HUDEP-2 (cell line): ENCODE measurements at regions not wholly inside any gene's neighbourhood (a gene's known extent, or its start where the extent isn't known, plus 50 kb on each side); places are given as distances from the start of the nearest gene placed in this dataset.
"Not testable (repeated sequence)": the region's sequence is repeated elsewhere in the genome, so short reads cannot be mapped to it uniquely, and the experiment has no call there.

Experiments used
- DNase-seq, 76 experiments: peaks; one replicate each; lab custom pipeline; 2025; ENCODE audit not compliant: unreplicated experiment in 76 of 76; lab: John Stamatoyannopoulos, UW

GRCh38 chr15:55126111-55126510 lies 70.6 kb downstream of the RSL24D1 start:
- no peak for DNase-seq

- no peak for DNase-seq
Observed at GRCh38 chr15:55124616-55125015, 72.1 kb downstream of the RSL24D1 start.

GRCh38 chr15:55118344-55118870 lies 78.3 kb downstream of the RSL24D1 start:
- no peak for DNase-seq

DNA sequence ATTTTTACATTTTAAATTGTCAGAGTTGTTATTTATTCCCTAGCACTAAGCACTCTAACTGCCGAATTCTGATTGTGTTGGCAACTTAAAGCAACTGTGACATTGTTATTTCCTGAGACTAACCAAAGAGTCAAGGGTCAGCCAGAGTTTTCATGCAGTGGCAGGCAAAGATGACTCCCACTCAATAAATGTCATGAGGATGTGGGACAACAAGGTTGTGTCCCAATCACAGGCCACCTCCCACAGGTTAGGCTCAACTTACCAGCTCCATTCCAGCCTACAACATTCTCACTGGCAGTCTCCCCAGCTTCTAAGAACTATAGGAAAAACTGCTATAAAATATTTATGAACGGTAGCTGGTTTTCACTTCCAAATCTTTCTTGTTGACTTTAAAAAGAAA lies 80.1 kb downstream of the RSL24D1 start:
- no peak for DNase-seq

- DNase-seq, result no peak
Observed at GRCh38 chr15:55113736-55114135, 83.0 kb downstream of the RSL24D1 start.

GRCh38 chr15:55112706-55113105 lies 84.0 kb downstream of the RSL24D1 start:
- no peak for DNase-seq

DNA sequence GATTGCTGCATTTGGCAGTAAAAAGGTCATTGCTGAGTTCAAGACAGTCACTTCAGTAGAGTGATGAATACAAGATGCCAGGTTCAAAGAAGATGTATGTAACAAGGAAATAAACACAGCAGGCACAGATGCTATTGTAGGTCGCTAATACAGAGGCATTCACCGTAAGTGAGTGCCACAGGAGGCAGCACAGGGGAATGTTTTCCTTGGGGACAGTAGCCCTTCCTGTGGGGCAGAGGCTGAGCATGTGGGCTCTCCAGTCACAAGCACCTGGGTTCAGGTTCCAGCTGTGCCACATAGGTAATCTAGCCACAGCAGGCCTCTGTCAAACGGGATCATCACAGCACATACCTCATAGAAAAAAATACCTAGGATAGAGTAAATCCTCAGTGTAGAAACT lies 86.3 kb downstream of the RSL24D1 start:
- DNase-seq, result no peak

GRCh38 chr15:55108858-55109518 lies 87.8 kb downstream of the RSL24D1 start:
- DNase-seq, result peak in 48 of 76 experiments; percentile 3 to 62 (median 32)

- no peak for DNase-seq
Observed at GRCh38 chr15:55108448-55108847, 88.3 kb downstream of the RSL24D1 start.

DNA sequence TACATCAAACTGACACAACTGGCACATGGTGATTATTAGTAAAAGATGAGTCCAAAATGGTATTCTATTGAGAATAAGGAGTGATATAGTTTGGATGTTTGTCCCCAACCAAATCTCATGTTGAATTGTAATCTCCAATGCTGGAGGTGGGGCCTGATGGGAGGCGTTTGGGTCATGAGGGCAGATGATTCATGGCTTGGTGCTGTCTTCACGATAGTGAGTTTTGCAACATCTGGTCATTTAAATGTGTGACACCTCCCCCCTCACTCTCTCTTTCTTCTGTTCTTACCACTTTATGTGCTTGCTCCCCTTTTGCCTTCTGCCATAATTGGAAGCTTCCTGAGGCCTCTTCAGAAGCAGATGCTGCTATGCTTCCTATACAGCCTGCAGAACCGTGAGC lies 90.6 kb downstream of the RSL24D1 start:
- no peak for DNase-seq

- no peak for DNase-seq
Observed at GRCh38 chr15:55094136-55094535, 102.6 kb downstream of the RSL24D1 start.

DNA sequence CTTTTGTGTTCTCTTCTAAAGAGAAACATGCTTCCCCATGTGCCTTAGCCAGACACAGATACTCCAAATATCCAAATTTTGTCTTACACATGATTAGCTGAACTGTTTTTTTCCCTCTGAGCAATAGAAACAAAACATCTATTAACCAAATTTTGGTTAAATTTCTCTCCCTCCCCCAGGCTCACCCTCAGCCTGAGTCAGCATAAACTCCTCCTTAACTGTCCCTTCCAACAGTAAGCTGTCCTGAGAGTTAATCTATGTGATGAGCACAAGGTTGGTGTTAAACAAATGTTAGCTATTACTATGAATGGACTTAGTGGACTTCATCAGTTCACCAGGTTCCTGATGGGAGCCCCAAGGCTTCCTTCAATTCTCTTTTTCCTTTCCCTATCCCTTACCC lies 108.5 kb downstream of the RSL24D1 start:
- no peak for DNase-seq

GRCh38 chr15:55084673-55085072 lies 112.1 kb downstream of the RSL24D1 start:
- no peak for DNase-seq

DNA sequence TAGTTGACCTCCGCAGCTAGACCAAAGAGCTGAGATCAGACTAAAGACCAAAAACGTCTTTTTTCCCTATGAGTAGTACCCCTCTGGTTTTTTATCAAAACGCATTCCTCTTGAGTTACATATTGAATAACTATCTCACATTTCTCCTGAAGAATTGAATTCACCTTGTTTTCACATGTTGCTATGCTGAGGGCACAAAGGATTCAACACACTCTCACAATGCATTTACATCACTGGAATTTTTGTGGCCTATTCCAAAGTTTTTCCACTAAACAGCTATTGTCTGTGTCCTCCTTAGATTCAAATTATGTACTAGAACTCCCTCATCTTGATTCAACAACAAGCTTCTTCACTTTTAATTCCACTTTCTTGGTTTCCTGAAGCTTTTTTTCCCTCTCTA lies 112.5 kb downstream of the RSL24D1 start:
- DNase-seq, result no peak

- not testable (repeated sequence) for DNase-seq
Observed at GRCh38 chr15:55077052-55077451, 119.7 kb downstream of the RSL24D1 start.

DNA sequence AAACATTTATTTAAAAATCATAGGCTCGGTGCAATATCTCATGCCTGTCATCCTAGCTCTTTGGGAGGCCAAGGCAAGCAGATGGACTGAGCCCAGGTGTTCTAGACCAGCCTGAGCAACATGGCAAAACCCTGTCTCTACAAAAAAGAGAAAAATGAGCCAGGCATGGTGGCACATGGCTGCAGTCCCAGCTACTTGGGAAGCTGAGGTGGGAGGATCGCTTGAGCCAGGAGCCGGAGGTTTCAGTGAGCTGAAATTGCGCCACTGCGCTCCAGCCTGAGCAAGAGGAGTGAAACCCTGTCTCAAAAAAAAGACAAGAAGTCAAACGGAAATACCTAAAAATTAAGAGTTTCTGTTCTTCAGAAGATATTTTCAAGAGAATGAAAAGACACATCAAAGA lies 122.3 kb downstream of the RSL24D1 start:
- no peak for DNase-seq

DNA sequence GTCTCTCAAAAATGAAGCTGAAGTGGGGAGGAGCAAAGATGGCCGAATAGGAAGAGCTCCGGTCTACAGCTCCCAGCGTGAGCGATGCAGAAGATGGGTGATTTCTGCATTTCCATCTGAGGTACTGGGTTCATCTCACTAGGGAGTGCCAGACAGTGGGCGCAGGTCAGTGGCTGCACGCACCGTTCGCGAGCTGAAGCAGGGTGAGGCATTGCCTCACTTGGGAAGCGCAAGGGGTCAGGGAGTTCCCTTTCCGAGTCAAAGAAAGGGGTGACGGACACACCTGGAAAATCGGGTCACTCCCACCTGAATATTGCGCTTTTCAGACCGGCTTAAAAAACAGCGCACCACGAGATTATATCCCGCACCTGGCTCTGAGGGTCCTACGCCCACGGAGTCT lies 132.8 kb downstream of the RSL24D1 start:
- DNase-seq, result not testable (repeated sequence)

DNA sequence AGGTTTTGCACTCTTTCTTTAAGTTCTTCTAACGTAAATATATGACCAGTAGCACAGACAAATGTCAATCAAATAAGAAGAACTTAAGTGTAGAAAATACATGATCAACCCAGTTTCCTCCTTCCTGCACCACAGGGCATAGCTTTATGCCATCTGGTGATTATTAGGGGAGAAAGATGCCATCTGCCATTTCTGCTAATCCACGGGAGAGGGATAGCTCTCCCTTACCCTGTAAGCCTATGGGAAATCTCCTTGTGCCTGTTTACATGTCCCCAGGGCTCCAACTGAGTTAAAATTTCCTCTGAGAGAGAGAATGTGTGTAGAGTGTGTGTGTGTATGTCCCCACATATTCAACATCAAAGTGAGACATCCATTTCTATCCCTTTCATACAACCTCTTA lies 135.9 kb downstream of the RSL24D1 start:
- DNase-seq, result no peak

GRCh38 chr15:55056500-55056899 lies 140.2 kb downstream of the RSL24D1 start:
- no peak for DNase-seq

- DNase-seq, result no peak
Observed at GRCh38 chr15:55044162-55044561, 152.6 kb downstream of the RSL24D1 start.

GRCh38 chr15:55037071-55037470 lies 159.7 kb downstream of the RSL24D1 start:
- no peak for DNase-seq

GRCh38 chr15:55035749-55036148 lies 161.0 kb downstream of the RSL24D1 start:
- no peak for DNase-seq

- no peak for DNase-seq
Observed at GRCh38 chr15:55033574-55033973, 163.2 kb downstream of the RSL24D1 start.
